GM21526 (cell line): ENCODE measurements at regions not wholly inside any gene's neighbourhood (a gene's known extent, or its start where the extent isn't known, plus 50 kb on each side); places are given as distances from the start of the nearest gene placed in this dataset.
"Not testable (repeated sequence)": the region's sequence is repeated elsewhere in the genome, so short reads cannot be mapped to it uniquely, and the experiment has no call there.

ENCODE experiments used
- ATAC-seq: cut with Tn5 transposase; IDR thresholded peaks from one replicate; pipeline ENCODE4 v1.9.1; 2021; ENCODE audit warnings: moderate library complexity; ENCODE audit not compliant: unreplicated experiment, low FRiP score

DNA sequence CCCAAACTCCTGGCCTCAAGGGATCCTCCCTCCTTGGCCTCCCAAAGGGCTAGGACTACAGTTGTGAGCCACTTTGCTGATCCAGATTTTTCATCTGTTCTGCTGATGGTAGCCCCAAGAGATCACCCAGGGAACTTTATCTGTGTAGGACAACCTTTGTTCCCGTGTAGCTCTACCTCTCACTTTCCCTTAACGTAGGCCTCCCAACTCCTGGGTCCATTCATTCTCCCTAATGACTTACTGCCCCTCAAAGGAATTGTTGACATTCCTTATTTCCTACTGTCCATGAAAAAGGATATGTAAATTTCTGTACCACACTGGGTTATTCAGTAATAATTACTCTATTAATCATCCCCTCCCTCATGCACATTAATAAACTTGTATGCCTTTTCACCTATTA lies 51.0 kb upstream of the PHF24 start:
- no peak for ATAC-seq

DNA sequence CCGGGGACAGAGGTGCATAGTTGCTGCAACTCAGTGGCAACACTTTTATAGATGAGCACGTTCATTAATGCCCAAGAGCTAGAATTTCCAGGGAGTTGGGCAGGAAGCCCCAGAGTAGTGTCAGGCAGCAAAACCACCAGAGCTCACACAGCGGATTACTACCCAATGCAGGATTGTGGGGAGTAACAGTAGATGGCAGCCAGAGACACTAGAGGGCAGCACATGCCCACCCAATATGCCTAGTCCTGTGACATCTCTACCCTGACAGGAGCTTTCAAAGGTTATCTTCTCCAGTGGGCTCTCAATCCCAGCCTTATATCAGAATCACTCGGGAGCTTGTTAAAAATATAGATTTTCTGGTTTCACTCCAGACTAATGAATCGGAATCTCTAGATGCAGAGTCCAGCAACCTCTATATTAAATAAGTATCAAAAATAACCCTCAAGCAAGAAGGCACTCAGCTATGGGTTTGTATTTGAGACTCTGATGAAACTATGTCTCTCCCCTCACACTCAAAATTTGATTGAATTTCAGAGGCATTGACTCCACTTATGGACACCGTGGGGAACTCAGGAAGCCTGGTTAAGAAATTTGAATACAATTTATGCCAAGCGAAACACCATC lies 58.4 kb upstream of the PHF24 start:
- ATAC-seq = peak; percentile 85

DNA sequence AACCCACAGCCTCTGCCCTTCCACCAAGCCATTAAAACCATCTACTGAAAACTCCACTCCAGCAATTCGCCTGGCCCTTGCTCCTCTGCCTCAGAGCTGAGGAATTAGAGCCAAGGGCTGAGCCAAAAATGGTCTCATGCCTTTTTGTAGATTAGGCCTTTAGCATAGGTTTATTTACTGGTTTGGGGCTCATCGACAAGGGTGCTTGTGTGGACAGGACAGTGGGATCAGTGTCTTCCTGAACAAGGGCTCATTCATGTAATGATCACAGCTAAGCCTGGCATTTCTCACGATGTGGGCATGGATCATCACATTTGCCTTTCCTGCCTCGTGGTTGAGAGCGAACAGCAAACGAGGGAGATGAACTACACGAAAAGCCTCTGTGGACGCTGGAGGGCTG lies 59.2 kb upstream of the PHF24 start:
- no peak for ATAC-seq

DNA sequence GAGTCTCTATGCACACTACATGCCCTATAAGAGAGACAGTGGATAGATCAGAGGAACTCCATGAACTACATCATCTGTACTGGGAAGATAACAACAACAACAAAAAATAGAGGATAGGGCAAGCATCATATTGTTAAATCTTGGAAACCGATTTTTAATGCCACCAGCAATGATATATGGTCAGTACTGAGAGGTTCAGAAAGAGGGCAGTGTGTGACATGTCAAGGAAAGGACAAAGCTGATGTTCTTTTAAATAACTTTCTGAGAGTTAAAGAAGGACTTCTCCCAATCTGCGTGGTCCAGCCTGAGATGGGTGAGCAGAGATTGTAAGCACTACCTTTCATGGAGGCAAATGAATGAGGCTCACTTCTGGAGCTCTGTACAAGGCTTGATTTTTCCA lies 62.0 kb upstream of the PHF24 start:
- no peak for ATAC-seq

DNA sequence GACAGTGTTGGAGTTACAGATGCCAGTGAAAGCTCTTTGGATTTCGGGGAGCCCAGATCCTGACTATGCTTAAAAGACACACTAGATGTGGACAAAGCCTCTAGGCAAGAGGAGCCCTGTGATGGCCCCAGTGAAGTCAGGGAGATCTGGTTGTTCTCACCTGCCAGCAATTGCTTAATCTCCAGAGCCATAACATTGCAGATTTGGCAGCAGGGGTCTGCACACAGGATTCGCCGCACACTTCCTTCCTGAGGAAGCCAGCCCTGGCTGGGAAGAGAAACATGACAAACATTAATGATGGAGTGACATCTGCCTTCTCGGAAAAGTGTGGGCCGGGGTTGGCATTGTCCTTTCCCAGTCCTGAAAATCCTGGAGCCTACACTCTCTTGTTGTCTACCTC lies 65.2 kb upstream of the PHF24 start:
- no peak for ATAC-seq

DNA sequence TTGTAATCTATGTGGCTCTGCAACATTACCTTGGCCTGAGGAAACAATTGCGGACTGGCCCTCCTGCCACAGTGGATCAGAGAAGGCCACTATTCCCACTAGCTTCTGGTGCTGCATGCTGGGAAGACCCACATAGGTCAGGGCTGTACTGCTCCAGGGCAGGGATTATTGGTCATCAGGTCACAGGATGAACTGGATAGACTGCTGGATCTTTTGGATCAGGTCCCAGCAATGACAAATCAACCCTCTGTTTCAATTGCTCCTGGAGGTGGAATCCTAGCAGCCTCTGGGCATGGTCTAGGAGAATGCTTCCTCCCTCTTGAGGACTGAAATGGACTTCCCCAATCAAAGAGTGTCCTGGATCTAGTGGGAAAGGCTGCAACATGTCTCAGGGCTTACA lies 66.7 kb upstream of the PHF24 start:
- no peak for ATAC-seq

DNA sequence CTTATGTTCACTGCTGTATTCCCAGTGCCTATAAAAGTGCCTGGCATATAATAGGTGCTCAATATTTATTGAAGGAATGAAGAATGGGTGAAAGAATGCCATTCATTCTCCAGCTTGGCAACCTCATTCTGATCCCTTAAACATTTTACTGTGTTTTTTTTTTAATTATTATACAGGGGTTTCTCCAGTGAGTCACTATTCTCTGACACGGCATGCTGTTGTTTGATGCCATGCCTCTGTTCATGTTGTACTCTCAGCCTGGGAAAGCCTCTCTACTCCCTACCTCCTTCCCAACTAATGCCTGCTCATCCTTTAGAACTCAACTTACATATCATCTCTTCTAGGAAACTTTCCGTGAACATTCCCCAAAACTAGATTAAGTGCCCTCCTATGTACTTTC lies 70.2 kb upstream of the PHF24 start:
- no peak for ATAC-seq

DNA sequence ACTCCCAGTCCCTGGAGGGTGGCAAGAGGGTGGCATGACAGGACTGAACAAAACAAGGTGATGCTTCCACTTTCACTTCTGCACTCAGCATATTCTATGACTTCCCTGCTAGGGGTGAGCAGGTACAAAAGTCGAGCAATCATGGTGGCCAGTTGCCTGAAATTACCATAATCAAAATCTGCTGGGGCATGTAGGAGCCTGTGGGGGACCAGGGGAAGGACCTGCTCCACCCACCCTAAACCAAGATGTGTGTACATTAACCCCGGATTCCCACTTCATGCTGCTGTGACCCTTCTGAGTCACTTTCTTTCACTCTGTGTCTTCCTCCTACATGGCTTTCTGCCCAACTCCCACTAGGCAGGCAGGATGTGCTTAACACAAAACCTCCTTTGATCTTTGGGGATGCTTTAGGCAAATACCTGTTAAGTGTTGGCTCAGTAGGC lies 73.3 kb upstream of the PHF24 start:
- no peak for ATAC-seq

DNA sequence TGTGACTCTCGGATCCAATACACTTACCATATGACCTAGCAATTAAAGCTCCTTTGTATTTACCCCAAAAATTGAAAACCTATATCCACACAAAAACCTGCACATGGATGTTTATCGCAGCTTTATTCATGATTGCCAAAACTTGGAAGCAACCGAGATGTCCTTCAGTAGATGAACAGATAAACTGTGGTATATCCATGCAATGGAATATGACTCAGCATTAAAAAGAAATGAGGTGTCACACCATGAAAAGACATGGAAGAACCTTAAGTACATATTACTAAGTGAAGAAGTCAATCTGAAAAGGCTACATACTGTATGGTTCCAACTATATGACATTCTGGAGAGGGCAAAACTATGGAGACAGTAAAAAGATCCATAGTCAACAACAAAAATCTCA lies 82.0 kb upstream of the PHF24 start:
- no peak for ATAC-seq

DNA sequence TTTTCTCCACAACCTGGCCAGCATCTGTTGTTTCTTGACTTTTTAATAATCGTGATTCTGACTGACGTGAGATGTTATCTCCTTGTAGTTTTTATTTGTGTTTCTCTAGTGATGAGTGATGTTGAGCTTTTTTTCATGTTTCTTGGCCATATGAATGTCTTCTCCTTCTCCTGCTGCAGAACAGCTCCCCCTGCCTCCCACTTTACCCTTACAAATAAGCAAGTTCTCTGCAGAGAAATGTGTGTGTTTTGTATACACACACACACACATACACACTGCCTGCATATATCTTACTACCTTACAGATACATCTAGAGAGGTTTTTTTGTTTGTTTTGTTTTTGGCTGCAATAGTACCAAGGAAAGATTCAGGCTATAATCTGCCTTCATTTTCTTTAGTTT lies 88.7 kb upstream of the PHF24 start:
- ATAC-seq = no peak

DNA sequence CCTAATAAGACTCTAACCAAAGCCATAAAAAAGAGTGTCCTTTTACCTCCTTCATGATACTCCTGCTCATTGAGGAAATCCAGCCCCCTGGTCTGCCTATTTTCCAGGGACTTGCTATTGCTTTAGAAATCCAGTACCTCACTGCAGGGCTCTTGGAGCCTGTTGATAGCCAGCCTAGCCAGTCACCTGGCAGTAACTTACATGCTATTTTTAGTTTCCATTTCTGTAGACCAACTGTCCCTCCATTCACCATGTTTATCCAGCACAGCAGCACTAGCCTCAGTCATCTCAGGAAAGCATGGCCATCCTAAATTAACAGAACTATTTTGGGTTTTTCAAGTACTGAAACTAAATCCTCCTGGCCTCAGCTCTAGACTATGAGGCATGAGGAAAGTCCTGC lies 91.5 kb upstream of the PHF24 start:
- no peak for ATAC-seq

DNA sequence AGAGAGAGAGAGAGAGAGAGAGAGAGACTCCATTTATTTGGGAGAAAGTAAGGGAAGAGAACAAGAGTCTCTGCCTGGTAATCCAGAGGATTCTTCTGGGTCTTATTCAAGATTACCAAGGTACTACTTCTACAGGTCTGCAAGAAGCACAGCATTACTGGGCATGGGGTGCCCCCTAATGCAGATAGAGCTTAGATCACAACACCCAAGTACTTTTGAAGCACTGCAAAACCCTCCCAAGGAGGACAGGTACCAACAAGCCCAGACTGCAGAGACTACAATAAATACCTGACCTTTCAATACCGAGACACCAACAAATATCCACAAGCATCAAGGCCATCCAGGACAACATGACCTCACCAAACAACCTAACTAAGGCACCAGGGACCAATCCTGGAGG lies 94.7 kb upstream of the PHF24 start:
- no peak for ATAC-seq

DNA sequence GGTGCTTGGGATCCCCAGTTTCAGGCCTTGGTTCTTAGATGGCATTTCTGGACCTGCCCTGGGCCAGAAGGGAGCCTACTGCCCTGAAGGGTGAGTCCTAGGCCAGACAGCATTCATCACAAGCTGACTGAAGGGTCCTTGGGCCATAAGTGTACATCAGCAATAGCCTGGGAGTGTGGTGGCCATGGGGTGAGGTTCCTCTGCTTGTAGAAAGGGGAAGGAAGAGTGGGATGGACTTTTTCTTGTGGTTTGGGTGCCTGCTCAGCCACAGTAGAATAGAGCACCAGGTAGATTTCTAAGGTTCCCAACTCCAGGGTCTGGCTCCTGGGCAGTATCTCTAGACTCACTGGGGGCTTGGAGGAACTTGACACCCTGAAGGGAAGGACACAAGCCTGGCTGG lies 95.2 kb upstream of the PHF24 start:
- no peak for ATAC-seq

DNA sequence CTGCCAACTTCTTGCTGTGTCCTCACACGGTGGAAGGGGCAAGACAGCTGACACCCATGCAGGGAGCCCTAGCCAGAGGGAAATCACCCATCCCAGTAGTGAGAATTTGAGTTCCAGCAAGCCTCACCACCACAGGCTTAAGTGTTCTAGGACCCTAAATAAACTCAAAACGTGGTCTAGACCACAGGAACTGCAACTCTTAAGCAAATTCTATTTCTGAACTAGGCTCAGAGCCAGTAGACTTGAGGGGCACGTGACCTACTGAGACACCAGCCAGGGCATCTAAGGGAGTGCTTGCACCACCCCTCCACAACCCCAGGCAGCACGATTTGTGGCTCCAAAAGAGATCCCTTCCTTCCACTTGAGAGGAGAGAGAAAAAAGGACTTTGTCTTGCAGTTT lies 96.0 kb upstream of the PHF24 start:
- no peak for ATAC-seq

DNA sequence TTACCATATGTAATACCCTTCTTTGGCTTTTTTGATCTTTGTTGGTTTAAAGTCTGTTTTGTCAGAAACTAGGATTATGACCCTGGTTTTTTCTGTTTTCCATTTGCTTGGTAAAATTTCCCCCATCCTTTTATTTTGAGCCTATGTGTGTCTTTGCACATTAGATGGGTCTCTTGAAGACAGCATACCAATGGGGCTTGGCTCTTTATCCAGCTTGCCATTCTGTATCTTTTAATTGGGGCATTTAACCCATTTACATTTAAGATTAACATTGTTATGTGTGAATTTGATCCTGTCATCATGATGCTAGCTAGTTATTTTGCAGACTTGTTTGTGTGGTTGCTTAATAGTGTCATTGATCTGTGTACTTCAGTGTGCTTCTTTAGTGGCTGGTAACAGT lies 103.1 kb upstream of the PHF24 start:
- ATAC-seq = not testable (repeated sequence)

DNA sequence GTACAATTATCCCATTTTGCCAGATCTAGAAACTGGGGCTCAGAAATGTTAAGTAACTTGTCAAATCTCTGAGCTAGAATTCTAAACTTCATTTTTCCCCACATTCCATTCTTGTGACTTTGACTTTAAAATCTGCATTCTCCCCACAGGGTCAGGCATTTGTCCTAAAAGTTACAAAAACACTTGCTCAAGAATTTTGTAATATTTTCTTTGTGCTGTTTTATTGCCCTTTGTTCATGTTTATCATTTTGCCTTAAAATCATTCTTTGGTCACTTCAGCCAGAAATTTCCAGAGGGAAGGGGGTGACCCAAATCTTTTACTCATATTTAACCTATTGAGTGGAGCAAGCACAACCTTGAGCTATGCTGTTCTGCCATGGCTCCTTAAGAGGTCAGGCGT lies 120.1 kb upstream of the CCL21 start:
- no peak for ATAC-seq

DNA sequence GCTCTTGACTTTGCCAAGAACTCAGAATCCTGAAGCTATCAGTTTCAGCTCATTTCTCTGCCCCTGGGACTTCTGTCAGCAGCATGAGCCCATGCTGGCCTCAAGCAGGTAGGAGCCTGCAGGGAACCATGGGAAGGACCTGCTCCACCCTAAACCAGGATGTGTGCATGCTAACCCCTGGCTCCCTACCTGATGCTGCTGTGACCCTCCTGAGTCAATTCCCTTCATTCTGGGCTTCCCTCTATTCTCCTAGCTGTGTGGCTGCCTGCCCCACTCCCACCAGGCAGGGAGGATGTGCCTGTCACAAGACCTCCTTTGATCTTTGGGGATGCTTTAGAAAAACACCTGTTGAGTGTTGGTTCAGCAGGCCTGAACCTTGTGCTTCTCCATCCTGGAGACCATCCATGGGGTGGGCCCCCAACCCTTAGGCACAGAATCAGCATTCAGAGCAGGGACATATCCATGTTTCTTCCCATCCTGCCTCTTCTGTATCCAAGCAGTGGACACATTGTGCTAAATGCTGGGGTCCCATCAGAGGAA lies 117.1 kb upstream of the CCL21 start:
- no peak for ATAC-seq

DNA sequence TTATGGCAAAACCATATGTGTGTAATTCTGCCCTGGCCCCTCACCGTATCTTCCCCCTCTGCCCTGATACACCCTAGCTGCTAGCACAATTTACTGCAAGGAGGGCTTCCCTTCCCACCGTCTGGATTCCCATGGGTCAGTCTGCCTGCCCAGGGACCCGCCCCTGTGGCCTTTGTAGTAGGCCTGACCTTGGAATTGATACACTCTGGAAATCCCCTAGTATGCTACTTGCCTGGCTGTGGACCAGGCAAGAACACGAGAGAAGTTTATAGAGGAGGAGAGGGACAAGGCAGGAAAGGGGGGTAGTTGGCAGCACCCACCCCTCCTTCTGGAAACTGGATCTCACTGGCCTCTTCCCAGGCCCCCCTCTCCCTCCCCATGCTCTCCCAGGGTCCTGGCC lies 115.8 kb upstream of the CCL21 start:
- ATAC-seq = no peak

DNA sequence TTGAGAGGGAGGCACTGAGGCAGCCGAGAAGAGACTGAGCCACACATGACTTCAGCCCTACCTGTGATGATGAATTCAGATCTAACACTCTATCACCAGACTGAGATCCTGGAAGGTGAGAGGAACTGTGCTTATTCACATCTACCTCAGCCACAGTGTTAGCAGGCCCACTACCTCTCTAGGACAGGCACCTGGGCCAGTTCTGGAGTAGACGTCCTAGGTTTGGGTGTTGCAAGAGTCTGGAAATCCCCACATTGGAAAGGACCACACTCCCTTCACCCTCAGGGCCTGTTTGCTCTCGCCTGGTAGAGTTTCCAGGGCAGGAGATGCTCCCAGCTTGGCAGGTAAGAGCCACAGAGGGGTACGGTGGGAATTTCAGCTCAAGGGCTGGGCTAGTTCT lies 113.8 kb upstream of the CCL21 start:
- ATAC-seq = no peak

DNA sequence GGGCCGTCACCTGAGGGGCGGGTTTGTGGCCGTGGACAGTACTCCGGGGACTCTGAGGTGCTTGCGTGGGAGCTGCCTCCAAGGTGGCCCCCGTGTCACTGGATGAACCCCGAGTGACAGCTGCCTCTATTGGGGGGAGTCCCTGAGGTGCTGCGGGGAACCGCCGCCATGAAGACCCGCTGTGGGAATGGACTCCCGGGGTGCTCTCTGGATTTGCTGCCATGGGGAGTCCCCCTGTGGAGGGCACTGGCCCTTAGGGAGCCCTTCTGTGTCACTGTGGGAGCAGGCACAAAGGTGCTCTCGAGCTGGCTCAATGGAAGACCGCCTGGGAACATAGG lies 100.2 kb upstream of the CCL21 start:
- no peak for ATAC-seq

DNA sequence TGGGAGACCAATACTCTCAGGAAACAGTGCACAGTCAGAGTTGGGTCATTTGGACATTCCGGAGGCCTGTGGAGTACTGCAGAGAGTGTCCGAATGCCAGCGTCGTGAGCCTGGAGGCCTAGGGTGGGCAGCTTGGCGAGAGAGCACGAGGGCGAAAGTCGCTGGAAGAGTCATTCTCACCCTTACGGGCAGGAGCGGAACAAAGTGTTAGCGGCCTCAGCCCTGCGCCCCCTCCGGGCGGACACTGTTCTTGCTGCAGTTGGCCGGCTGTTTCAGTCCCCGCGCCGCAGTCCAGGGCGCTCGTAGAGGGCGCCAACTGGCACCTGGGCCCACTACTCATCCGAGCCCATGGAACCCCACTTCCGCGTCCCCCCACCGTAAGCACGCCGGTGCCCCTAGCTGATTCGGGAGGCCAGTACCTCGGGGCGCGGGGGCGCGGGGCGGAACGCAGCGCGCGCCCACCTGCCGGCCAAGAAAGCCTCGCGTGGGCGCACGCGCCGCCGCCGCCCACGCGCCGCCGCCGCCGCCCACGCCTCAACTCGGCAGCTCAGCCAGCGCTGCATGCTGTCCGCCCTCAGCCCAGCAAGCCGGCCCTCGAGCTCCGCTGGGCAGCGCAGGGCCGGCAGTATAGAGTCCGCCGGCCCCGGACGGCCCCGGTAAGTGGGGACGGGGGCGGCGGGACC lies 99.7 kb upstream of the CCL21 start:
- ATAC-seq = no peak

DNA sequence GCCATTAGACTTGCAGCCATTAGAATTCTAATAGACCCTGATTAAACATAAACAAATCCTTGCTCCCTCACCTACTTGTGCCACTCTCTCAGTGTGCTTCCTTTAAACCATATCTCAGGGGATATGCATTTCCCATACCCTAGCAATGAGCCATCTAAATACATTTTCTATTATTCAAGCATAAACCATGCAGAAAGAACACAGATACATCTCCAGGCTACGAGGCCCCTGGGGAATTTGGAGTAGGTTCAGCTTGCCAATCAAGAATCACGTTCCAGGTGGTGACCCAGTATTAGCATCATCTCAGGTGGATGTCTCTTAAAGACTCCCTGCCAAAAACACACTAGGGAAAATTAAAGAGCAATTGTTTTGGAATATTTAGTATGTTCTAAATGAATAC lies 93.0 kb upstream of the CCL21 start:
- no peak for ATAC-seq

DNA sequence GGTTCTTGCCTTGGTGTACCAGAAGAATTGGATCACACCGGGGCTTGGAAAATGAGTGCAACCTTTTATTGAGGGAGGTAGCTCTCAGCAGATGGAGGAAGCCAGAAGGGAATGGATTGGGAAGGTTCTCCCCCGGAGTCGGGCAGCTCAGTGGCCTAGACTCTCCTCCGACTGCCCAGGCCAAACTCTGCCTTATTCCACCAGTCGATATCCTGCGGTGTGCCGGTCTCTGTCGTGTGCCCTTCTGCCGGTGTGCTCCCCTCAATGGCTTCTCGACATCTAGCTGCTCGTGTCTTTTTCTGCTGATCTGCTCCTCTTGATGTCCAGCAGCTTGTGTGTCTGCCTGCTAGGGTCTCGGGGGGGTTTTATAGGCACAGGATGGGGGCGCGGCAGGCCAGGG lies 87.4 kb upstream of the CCL21 start:
- no peak for ATAC-seq
